PC-9 (cell line): ENCODE measurements at regions not wholly inside any gene's neighbourhood (a gene's known extent, or its start where the extent isn't known, plus 50 kb on each side); places are given as distances from the start of the nearest gene placed in this dataset.

Experiments used
- BruUV-seq: library from RNA; stranded (reverse); fragments of 400-500 nt; replicated peaks from 2 replicates; lab custom pipeline; 2021; lab: Mats Ljungman, UMichigan
- CTCF ChIA-PET: fragments of 300-600 bp; sonication (Branson Sonifier 250); formaldehyde crosslinking; loops from one replicate; lab custom pipeline; 2022; ENCODE audit warnings: antibody characterized with exemption; lab: Charles Lee
- POLR2A ChIA-PET: fragments of 300-600 bp; sonication (Branson Sonifier 250); formaldehyde crosslinking; loops from one replicate; lab custom pipeline; 2022; ENCODE audit warnings: antibody characterized with exemption; ENCODE audit not compliant: unreplicated experiment; lab: Charles Lee
- DNase-seq, 2 experiments: peaks; one replicate each; pipeline versions ENCODE4 v3.0.0 to v3.0.0-alpha.2; 2015 to 2022; ENCODE audit warnings: mixed read lengths in 1 of 2
- H2AFZ ChIP-seq: fragments of 200-600 bp; sonication (generic); 2 replicates; pipeline ENCODE4 v1.8.1; 2017; ENCODE audit warnings: antibody characterized with exemption
- H3F3A ChIP-seq: fragments of 200-600 bp; sonication (generic); 2 replicates; pipeline ENCODE4 v1.8.1; 2017; ENCODE audit warnings: antibody characterized with exemption, mild to moderate bottlenecking, low read depth; ENCODE audit not compliant: insufficient read depth
- H3K27ac ChIP-seq: fragments of 200-600 bp; sonication (generic); 2 replicates; pipeline ENCODE4 v1.6.1; 2016; ENCODE audit warnings: mixed run types
- H3K27me3 ChIP-seq: fragments of 200-600 bp; sonication (generic); 2 replicates; pipeline ENCODE4 v1.6.1; 2016; ENCODE audit warnings: low read depth, mixed run types; ENCODE audit not compliant: insufficient read depth
- H3K36me3 ChIP-seq: fragments of 200-600 bp; sonication (generic); 2 replicates; pipeline ENCODE4 v1.6.1; 2016; ENCODE audit warnings: low read depth, mixed run types
- H3K4me1 ChIP-seq: fragments of 200-600 bp; sonication (generic); replicated peaks from 2 replicates; pipeline ENCODE4 v1.6.1; 2016; ENCODE audit warnings: mixed run types; ENCODE audit not compliant: insufficient read depth
- H3K4me2 ChIP-seq: fragments of 200-600 bp; sonication (generic); 2 replicates; pipeline ENCODE4 v1.6.1; 2017; ENCODE audit warnings: mixed run types
- H3K4me3 ChIP-seq: fragments of 200-600 bp; sonication (generic); 2 replicates; pipeline ENCODE4 v1.6.1; 2016; ENCODE audit warnings: mixed run types
- H3K79me2 ChIP-seq: fragments of 200-600 bp; sonication (generic); 2 replicates; pipeline ENCODE4 v1.6.1; 2017; ENCODE audit warnings: low read depth, mixed run types
- H3K9me2 ChIP-seq: fragments of 200-600 bp; sonication (generic); 2 replicates; pipeline ENCODE4 v1.8.1; 2017; ENCODE audit warnings: mild to moderate bottlenecking; ENCODE audit not compliant: insufficient read depth
- H3K9me3 ChIP-seq: fragments of 200-600 bp; sonication (generic); 2 replicates; pipeline ENCODE4 v1.8.1; 2016; ENCODE audit warnings: low read depth; ENCODE audit not compliant: insufficient read depth
- H4K20me1 ChIP-seq: fragments of 200-600 bp; sonication (generic); 2 replicates; pipeline ENCODE4 v1.8.1; 2017; ENCODE audit not compliant: insufficient read depth
- CTCF ChIP-seq: fragments of 200-600 bp; sonication (generic); conservative IDR thresholded peaks from 2 replicates; pipeline ENCODE4 v1.6.1; 2017; ENCODE audit warnings: mixed run types, antibody characterized with exemption, mild to moderate bottlenecking, moderate library complexity
- EZH2 ChIP-seq: fragments of 200-600 bp; sonication (generic); IDR thresholded peaks from 2 replicates; pipeline ENCODE4 v1.8.0; 2017; ENCODE audit warnings: antibody characterized with exemption, low read depth
- intact Hi-C: fragments of 100-400 bp; cut with micrococcal nuclease; formaldehyde crosslinking; loops from one replicate; pipeline ENCODE4 v1.10.0; 2022; ENCODE audit not compliant: unreplicated experiment

GRCh38 chr14:43939836-43940235 lies 567.2 kb downstream of the FSCB start:
- no peaks in the 10 kb centered on the region for H3K4me1 ChIP-seq
- H3F3A ChIP-seq, result no peaks in the 10 kb centered on the region
- no peak overlapping the region for H3K4me2 ChIP-seq
- H4K20me1 ChIP-seq, result no peaks in the 10 kb centered on the region
- H3K9me3 ChIP-seq, result no peaks in the 10 kb centered on the region
- H3K9me2 ChIP-seq, result no peaks in the 10 kb centered on the region
- ChIA-PET POLR2A (no interaction called here), CTCF (no interaction called here)
- H3K27me3 ChIP-seq, result no peaks in the 10 kb centered on the region
- H3K27ac ChIP-seq, result no peak overlapping the region
- no peaks in the 10 kb centered on the region for H3K36me3 ChIP-seq
- TF ChIP-seq CTCF (no peak), EZH2 (no peak)
- no peaks in the 10 kb centered on the region for H3K79me2 ChIP-seq
- BruUV-seq, result no TSS peak
- H3K4me3 ChIP-seq, result no peak overlapping the region
- DNase-seq, result no peak
- H2AFZ ChIP-seq, result no peak overlapping the region
- intact Hi-C loops, result no loop called here

DNA sequence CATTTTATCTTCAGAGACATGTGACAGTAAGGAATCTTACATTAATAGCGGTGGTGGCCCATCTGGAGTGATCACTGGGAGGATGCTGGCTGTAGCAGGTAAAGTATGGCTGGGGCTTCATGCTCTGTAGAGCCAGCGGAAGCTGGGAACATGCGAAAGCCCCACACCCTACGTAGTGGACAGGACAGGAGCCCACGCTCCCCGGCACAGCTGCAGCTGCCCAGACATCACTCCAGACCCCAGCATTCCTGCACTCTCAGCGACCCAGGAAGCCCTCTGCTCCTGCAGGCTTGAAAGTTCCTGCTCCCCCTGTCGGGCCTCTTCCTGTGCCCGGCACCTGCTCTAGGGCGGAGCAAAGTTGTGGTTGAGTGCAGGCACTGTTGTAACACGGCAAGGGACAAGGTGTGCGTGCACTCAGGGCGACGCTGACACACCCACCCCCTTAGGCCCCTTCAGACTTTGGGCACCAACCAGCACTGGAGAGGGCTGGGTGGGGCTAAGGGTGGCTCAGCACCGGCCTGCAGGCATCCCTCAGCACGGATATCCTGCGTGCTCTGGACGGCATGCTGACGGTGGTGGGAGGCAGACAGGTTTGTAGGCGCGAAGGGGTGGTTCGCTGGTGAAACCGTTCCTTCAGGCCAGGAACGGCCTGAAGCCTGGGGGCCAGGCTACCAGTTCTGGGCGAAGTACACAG lies 568.3 kb downstream of the FSCB start:
- ChIA-PET POLR2A (no interaction called here), CTCF (no interaction called here)
- Histone ChIP-seq H3K9me2 (no peaks in the 10 kb centered on the region), H3F3A (no peaks in the 10 kb centered on the region), H3K27ac (no peak overlapping the region), H3K4me3 (no peak overlapping the region), H2AFZ (no peak overlapping the region), H4K20me1 (no peaks in the 10 kb centered on the region), H3K79me2 (no peaks in the 10 kb centered on the region), H3K9me3 (no peaks in the 10 kb centered on the region), H3K36me3 (no peaks in the 10 kb centered on the region), H3K4me1 (no peaks in the 10 kb centered on the region), H3K4me2 (no peak overlapping the region), H3K27me3 (no peaks in the 10 kb centered on the region)
- intact Hi-C loops, result no loop called here
- TF ChIP-seq EZH2 (no peak), CTCF (no peak)
- peak in 1 of 2 experiments; percentile 4 for DNase-seq
- no TSS peak for BruUV-seq

DNA sequence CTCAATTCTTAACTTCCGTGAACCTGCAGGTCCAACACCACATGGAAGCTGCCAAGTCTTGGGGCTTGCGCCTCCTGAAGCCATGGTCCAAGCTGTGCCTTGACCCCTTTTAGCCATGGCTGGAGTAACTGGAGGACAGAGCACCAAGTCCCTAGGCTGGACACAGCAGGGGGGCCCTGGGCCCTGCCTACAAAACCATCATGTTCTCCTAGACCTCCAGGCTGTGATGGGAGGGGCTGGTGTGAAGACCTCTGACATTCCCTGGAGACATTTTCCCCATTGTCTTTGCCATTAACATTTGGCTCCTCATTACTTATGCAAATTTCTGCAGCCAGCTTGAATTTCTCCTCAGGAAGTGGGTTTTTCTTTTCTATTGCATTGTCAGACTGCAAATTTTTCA lies 570.1 kb downstream of the FSCB start:
- no peaks in the 10 kb centered on the region for H3K79me2 ChIP-seq
- TF ChIP-seq EZH2 (no peak), CTCF (no peak)
- no peaks in the 10 kb centered on the region for H3K9me2 ChIP-seq
- no TSS peak for BruUV-seq
- H3F3A ChIP-seq, result no peaks in the 10 kb centered on the region
- no peak overlapping the region for H3K4me3 ChIP-seq
- ChIA-PET CTCF (no interaction called here), POLR2A (no interaction called here)
- no peaks in the 10 kb centered on the region for H4K20me1 ChIP-seq
- H3K9me3 ChIP-seq, result no peaks in the 10 kb centered on the region
- H3K4me2 ChIP-seq, result no peak overlapping the region
- no peak for DNase-seq
- no peak overlapping the region for H3K27ac ChIP-seq
- H2AFZ ChIP-seq, result no peak overlapping the region
- no peaks in the 10 kb centered on the region for H3K36me3 ChIP-seq
- H3K27me3 ChIP-seq, result no peaks in the 10 kb centered on the region
- intact Hi-C loops, result no loop called here
- no peaks in the 10 kb centered on the region for H3K4me1 ChIP-seq
